Spinal cord (tissue), 9 donors: ENCODE measurements at regions not wholly inside any gene's neighbourhood (a gene's known extent, or its start where the extent isn't known, plus 50 kb on each side); places are given as distances from the start of the nearest gene placed in this dataset.
"Not testable (repeated sequence)": the region's sequence is repeated elsewhere in the genome, so short reads cannot be mapped to it uniquely, and the experiment has no call there.

Experiments
- DNase-seq, 6 donors: peaks; one replicate each; pipeline versions ENCODE4 v3.0.0 to v3.0.0-alpha.2; 2013 to 2015; ENCODE audit warnings: low spot score in 6 of 6, low read depth in 4 of 6
- H3K27ac ChIP-seq: one replicate; pipeline ENCODE4 v1.5.1; 2013; ENCODE audit warnings: low read depth, low read length, control low read depth
- H3K27me3 ChIP-seq: one replicate; pipeline ENCODE4 v1.6.1; 2013; ENCODE audit warnings: low read length; ENCODE audit not compliant: control insufficient read depth, insufficient read depth
- H3K36me3 ChIP-seq: one replicate; pipeline ENCODE4 v1.6.1; 2013; ENCODE audit warnings: low read length; ENCODE audit not compliant: control insufficient read depth, insufficient read depth
- H3K4me1 ChIP-seq: one replicate; pipeline ENCODE4 v1.6.1; 2013; ENCODE audit warnings: low read length; ENCODE audit not compliant: control insufficient read depth, insufficient read depth
- H3K4me3 ChIP-seq: one replicate; pipeline ENCODE4 v1.5.1; 2013; ENCODE audit warnings: low read depth, low read length, control low read depth
- H3K9me3 ChIP-seq: one replicate; pipeline ENCODE4 v1.6.1; 2013; ENCODE audit warnings: low read length; ENCODE audit not compliant: control insufficient read depth, insufficient read depth
- WGBS: methylation state at CpG from one replicate; pipeline ENCODE4 v1.1.5; 2013; ENCODE audit warnings: missing lambda C conversion rate; ENCODE audit not compliant: insufficient coverage; 5-methylcytosine and 5-hydroxymethylcytosine counted together
- donor health status: healthy.

DNA sequence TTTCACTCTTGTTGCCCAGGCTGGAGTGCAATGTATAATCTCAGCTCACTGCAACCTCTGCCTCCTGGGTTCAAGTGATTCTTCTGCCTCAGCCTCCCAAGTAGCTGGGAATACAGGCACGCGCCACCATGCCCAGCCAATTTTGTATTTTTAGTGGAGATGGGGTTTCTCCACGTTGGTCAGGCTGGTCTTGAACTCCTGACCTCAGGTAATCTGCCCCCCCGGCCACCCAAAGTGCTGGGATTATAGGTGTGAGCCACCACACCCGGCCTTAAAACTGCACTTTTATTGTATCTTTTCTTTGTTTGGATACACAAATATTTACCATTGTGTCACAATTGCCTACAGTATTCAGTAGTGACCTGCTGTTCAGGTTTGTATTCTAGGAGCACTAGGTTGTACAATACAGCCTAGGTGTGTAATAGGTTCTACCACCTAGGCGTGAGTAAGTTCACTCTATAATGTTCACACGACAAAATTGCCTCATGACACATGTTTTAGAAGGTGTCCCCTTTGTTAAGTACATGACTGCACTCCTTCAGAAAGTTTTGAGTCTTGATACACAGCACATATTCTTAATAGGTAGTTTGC, 71.3 kb upstream of the SLC22A23 start:
- H3K9me3 ChIP-seq, H3K27ac ChIP-seq, DNase-seq, H3K4me1 ChIP-seq, H3K27me3 ChIP-seq, H3K4me3 ChIP-seq, H3K36me3 ChIP-seq: not testable (repeated sequence)
- 100% methylated on average over 2 of the region's 7 CpGs for WGBS

DNA sequence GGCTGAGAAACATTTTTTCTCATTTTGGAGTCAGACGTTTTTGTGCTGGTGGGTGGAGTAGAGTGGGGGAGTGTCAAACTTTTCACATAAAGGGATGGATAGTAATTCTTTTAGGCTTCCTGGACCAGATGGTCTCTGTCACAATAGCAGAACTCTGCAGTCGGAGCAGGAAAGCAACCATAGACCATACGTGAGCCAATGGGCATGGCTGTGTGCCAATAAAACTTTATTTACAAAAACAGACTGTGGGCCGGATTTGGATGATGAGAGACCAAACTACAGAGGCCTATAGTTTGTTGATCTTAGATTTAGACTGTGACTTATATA, 70.8 kb upstream of the SLC22A23 start:
- no peak overlapping the region for H3K4me3 ChIP-seq
- WGBS: no CpG with 5 or more reads among the region's 4 CpGs
- no peaks in the 10 kb centered on the region for H3K9me3 ChIP-seq
- H3K27me3 ChIP-seq: no peaks in the 10 kb centered on the region
- DNase-seq: peak in 1 of 6 donors; percentile 74
- no peak overlapping the region for H3K27ac ChIP-seq
- no peaks in the 10 kb centered on the region for H3K36me3 ChIP-seq
- H3K4me1 ChIP-seq: no peaks in the 10 kb centered on the region

DNA sequence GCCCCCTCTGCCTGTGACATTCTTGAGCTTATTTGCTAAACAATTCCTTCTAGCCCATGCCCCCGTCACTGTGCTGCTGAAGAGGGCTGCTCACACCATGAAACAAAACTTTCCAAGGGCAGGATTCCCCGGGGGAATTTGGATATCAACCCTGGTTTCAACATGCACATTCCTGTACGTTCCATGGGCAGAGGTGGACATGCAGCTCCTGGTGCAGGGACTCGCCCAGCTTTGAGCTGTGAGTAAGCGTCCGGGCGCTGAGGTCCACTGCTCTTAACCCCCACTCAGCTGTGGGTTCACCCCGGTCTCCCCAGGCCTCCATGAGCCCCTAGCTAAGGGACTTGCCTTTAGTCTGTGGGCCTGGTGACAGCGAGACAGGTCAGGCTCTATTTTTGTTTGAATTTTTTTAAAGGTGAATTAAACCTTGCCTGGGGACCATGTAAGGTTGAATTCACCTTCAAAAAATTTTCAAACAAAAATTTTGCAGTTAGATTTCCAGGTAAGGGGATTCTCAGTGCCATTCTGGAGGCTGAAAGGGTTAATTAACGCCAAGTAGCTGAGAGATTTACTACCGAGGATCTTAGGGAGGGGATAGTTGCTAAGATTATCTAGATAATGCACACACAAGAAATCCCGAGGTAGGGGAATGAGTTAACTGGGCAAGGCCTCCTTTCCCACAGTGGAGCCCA, 70.3 kb upstream of the SLC22A23 start:
- Histone ChIP-seq H3K36me3 (no peaks in the 10 kb centered on the region), H3K9me3 (no peaks in the 10 kb centered on the region), H3K27ac (no peak overlapping the region), H3K4me1 (no peaks in the 10 kb centered on the region), H3K27me3 (no peaks in the 10 kb centered on the region), H3K4me3 (no peak overlapping the region)
- DNase-seq: no peak
- 77% methylated on average over 6 of the region's 12 CpGs for WGBS

DNA sequence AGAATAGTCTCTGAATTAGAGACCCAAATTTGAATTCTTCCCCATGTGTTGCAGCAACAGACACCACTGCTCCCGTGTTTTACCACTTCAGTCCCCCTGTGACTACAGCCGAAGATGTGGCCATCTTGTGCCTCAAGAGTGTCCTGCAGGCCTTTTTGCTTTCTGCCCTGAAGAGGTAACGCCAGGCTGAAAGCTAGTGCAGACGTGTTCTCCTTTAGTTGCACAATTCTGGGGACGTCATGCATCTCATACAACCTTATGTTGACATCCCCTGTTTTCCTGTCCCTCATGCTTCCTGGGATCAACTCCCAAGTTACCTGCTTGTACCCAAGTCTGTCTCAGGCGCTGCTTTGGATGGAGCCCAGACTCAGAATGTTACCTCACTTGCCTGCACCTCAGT, 69.1 kb upstream of the SLC22A23 start:
- no peak for DNase-seq
- H3K27ac ChIP-seq: no peak overlapping the region
- H3K4me1 ChIP-seq: no peaks in the 10 kb centered on the region
- no peak overlapping the region for H3K4me3 ChIP-seq
- H3K27me3 ChIP-seq: no peaks in the 10 kb centered on the region
- 92% methylated on average over 6 of the region's 6 CpGs for WGBS
- no peaks in the 10 kb centered on the region for H3K36me3 ChIP-seq
- H3K9me3 ChIP-seq: no peaks in the 10 kb centered on the region

DNA sequence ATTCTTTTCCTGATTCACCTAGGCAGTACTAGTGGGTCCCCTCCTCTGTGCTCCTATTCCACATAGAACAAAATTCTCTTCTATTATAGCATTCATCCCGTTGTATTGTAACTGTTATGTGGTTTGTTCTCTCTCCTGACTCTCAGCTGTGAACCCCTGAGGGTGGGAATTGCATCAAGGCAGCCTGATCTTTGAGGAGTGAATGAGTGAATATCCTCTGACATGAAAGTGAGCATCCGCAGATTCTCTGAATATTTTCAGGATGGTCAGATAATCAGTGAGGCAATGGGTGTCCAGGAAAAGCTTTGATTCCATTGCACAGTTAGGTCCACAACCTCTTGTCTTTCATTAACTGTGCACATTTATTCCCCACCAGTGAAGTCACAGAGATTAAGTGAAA, 67.6 kb upstream of the SLC22A23 start:
- Histone ChIP-seq H3K4me1 (no peaks in the 10 kb centered on the region), H3K27me3 (peaks cover 2% of the 10 kb centered on the region), H3K36me3 (no peaks in the 10 kb centered on the region), H3K27ac (no peak overlapping the region), H3K4me3 (no peak overlapping the region), H3K9me3 (no peaks in the 10 kb centered on the region)
- WGBS: 83% methylated on average over 1 of the region's 2 CpGs
- no peak for DNase-seq

DNA sequence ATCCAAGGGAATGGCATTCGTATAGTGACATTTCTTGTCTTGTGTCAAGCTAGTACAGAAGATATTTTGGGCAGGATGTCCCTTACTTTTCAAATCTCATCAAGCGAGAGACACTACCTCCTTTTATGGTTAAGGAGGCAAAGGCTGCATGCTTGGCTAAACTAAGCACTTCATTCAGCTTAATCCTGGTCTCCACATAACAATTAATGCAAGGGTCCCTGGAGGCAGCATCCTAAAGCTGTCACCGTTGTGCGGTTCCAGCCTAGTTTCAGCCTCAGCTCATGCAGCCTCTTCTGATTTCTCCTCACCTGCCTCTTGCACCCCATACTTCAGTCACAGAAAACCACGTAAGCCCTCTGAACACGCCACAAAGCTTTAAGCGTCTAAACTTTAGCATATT, 67.1 kb upstream of the SLC22A23 start:
- H3K4me3 ChIP-seq: no peak overlapping the region
- H3K4me1 ChIP-seq: no peaks in the 10 kb centered on the region
- no peaks in the 10 kb centered on the region for H3K36me3 ChIP-seq
- H3K27me3 ChIP-seq: peaks cover 2% of the 10 kb centered on the region
- no peak overlapping the region for H3K27ac ChIP-seq
- no peaks in the 10 kb centered on the region for H3K9me3 ChIP-seq
- DNase-seq: peak in 1 of 6 donors; percentile 53
- 76% methylated on average over 6 of the region's 7 CpGs for WGBS

DNA sequence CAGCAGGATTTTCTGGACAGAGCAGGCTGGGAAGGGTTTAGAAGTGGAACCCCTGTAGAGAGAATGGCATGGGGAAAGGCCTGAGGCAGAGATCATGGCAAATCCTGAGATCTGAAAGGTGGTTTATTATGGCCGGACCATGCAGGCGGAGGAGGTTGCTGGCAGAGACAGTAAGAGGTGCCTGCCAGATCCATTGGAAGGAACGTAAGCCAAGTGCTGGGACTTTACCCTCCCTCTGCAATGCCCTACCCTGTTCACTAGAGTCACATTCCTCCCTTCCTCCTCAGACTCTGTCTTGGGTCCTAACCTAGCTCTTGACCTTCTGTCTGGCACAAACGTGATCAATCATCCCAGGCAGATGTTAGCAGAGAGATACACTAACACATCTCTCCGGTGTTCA, 66.4 kb upstream of the SLC22A23 start:
- DNase-seq: no peak
- H3K9me3 ChIP-seq: no peaks in the 10 kb centered on the region
- no peak overlapping the region for H3K4me3 ChIP-seq
- WGBS: 70% methylated on average over 5 of the region's 5 CpGs
- peaks cover 2% of the 10 kb centered on the region for H3K27me3 ChIP-seq
- H3K36me3 ChIP-seq: no peaks in the 10 kb centered on the region
- H3K4me1 ChIP-seq: peaks cover 4% of the 10 kb centered on the region
- no peak overlapping the region for H3K27ac ChIP-seq

DNA sequence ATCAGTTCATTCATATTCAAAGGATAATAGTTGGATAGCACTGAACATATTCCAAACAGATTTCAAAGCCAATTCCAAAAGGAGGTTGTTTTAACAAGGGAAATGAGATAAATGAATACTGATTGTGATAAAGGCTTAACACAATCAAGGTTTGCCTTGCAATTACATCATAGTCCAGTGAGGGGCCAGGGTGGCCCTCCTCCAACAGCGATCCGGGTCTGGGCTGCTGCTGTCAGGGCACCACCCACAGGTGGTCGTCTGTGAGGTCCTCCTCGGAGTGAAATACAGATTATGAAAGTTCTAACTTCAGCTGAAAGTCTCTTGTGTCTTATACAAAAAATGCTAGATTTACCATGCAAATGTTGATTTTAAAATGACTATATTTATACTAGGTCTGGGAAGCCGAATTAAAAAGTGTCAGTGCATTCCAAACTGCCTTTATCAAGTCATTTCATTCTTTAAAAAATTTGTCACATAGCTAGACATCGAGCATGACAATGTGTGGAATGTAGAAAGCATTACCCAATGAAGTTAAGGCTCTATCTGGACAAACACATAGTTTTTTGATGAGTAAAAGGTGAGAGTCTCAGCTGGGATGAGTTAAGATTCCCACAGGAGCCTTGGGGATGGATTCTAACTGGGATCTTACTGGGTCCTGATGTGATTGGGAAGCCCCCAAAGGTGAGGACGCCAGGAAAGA, 65.9 kb upstream of the SLC22A23 start:
- no peaks in the 10 kb centered on the region for H3K9me3 ChIP-seq
- H3K4me3 ChIP-seq: no peak overlapping the region
- H3K27ac ChIP-seq: no peak overlapping the region
- no peaks in the 10 kb centered on the region for H3K36me3 ChIP-seq
- H3K27me3 ChIP-seq: peaks cover 2% of the 10 kb centered on the region
- DNase-seq: no peak
- peaks cover 5% of the 10 kb centered on the region for H3K4me1 ChIP-seq
- 82% methylated on average over 2 of the region's 7 CpGs for WGBS

DNA sequence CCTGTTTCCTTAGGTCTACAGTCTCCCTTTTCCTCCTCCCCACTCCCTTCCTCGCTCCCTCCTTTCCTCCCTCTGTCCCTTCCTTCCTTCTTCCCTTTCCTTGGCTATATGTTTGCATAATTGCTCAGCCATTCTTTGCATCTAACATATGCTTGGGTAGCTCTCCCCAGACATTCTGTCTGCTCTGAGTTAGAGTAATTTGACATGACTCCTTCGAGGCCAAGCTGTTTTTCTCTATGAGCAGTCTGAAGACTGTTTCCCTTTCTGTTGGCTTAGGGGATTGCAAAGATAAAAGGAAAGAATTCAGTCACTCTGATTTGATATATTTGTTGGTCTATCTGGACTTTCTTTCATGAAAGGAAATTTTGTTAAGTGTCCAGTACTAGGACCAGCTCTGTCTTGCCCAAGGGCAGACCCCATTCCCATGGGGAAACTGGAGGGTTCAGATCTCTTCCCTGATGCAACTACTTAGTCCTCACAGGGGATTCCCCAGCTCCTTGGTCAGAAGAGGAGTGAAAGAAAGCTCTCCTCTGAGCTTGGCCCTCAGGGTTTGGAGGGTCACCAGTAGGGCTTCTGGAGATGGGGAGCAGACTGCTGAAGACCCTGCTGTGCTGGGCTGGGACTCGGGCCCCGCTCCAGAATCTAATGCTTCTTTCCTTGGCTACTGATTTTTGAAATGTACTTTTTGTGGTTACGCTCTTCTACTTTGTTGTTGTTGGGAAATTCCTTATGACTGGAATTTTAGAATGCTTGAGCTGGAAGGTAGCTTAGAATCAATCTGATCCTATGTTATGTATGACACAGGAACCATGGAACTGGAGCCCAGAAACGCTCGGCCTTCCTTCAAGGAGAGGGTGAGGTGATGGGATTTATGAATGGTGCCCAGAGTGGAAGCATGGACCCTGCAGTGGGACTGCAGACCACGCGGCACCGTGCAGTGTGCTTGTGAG, 63.7 kb upstream of the SLC22A23 start:
- DNase-seq: peak in 1 of 6 donors; percentile 77
- Histone ChIP-seq H3K27ac (no peak overlapping the region), H3K36me3 (no peaks in the 10 kb centered on the region), H3K9me3 (no peaks in the 10 kb centered on the region), H3K27me3 (peaks cover 2% of the 10 kb centered on the region), H3K4me1 (peaks cover 5% of the 10 kb centered on the region), H3K4me3 (no peak overlapping the region)
- WGBS: 87% methylated on average over 10 of the region's 10 CpGs
